OCI-LY7 (cell line): ENCODE measurements at regions not wholly inside any gene's neighbourhood (a gene's known extent, or its start where the extent isn't known, plus 50 kb on each side); places are given as distances from the start of the nearest gene placed in this dataset.

Source experiments
- BruUV-seq: library from RNA; stranded (reverse); fragments of 400-500 nt; replicated peaks from 2 replicates; lab custom pipeline; 2021; lab: Mats Ljungman, UMichigan
- CTCF ChIA-PET: fragments of 300-600 bp; sonication (Branson Sonifier 250); formaldehyde crosslinking; loops from one replicate; lab custom pipeline; 2022; ENCODE audit warnings: antibody characterized with exemption; ENCODE audit not compliant: unreplicated experiment; lab: Charles Lee
- POLR2A ChIA-PET: fragments of 300-600 bp; sonication (Branson Sonifier 250); formaldehyde crosslinking; loops from one replicate; lab custom pipeline; 2022; ENCODE audit warnings: antibody characterized with exemption; lab: Charles Lee
- DNase-seq: peaks from one replicate; pipeline ENCODE4 v3.0.0-alpha.2; 2015; ENCODE audit warnings: low spot score
- H2AFZ ChIP-seq: fragments of 200-600 bp; sonication (generic), shearing (Covaris generic); 2 replicates; pipeline ENCODE4 v1.6.1; 2014; ENCODE audit warnings: mild to moderate bottlenecking, antibody characterized with exemption, low read length, moderate library complexity
- H3K27ac ChIP-seq: fragments of 200-600 bp; sonication (generic); 2 replicates; pipeline ENCODE4 v1.5.1; 2014; ENCODE audit warnings: mixed run types, low read depth, mild to moderate bottlenecking, moderate library complexity, low read length, inconsistent platforms; ENCODE audit not compliant: poor library complexity, severe bottlenecking
- H3K36me3 ChIP-seq: fragments of 200-600 bp; sonication (generic); 2 replicates; pipeline ENCODE4 v1.6.1; 2014; ENCODE audit warnings: mild to moderate bottlenecking, antibody characterized with exemption, low read length, moderate library complexity, mixed read lengths; ENCODE audit not compliant: insufficient read depth
- H3K4me1 ChIP-seq: fragments of 200-600 bp; sonication (generic); 2 replicates; pipeline ENCODE4 v1.5.1; 2014; ENCODE audit warnings: mild to moderate bottlenecking, low read length; ENCODE audit not compliant: insufficient read depth, poor library complexity, severe bottlenecking
- H3K4me2 ChIP-seq: fragments of 200-600 bp; sonication (generic); 2 replicates; pipeline ENCODE4 v1.6.1; 2014; ENCODE audit warnings: mild to moderate bottlenecking, low read length
- H3K4me3 ChIP-seq: fragments of 200-600 bp; sonication (generic); 2 replicates; pipeline ENCODE4 v1.5.1; 2014; ENCODE audit warnings: mild to moderate bottlenecking, low read depth, low read length; ENCODE audit not compliant: poor library complexity, severe bottlenecking
- H3K79me2 ChIP-seq: fragments of 200-600 bp; sonication (generic); 2 replicates; pipeline ENCODE4 v1.6.1; 2016; ENCODE audit warnings: low read depth, mild to moderate bottlenecking, low read length, moderate library complexity, mixed read lengths; ENCODE audit not compliant: insufficient read depth
- H3K9me2 ChIP-seq: fragments of 200-600 bp; sonication (generic); 2 replicates; pipeline ENCODE4 v1.6.1; 2016; ENCODE audit warnings: mild to moderate bottlenecking, low read length, mixed read lengths; ENCODE audit not compliant: insufficient read depth
- H3K9me3 ChIP-seq: fragments of 200-600 bp; sonication (generic); 2 replicates; pipeline ENCODE4 v1.6.1; 2014; ENCODE audit warnings: mild to moderate bottlenecking, mixed run types, low read length, mixed read lengths
- H4K20me1 ChIP-seq: fragments of 200-600 bp; sonication (generic); 2 replicates; pipeline ENCODE4 v1.6.1; 2014; ENCODE audit warnings: mild to moderate bottlenecking, antibody characterized with exemption, low read length, moderate library complexity, mixed read lengths; ENCODE audit not compliant: insufficient read depth
- CTCF ChIP-seq: fragments of 200-600 bp; sonication (generic); conservative IDR thresholded peaks from 2 replicates; pipeline ENCODE4 v1.5.1; 2014; ENCODE audit warnings: mild to moderate bottlenecking, antibody characterized with exemption, low read length, moderate library complexity, mixed read lengths
- EZH2phosphoT487 ChIP-seq: fragments of 200-600 bp; sonication (generic); IDR thresholded peaks from 2 replicates; pipeline ENCODE4 v1.6.1; 2018; ENCODE audit warnings: low read depth, borderline replicate concordance, mild to moderate bottlenecking, mixed run types, antibody characterized with exemption, low read length, moderate library complexity, mixed read lengths
- intact Hi-C: fragments of 100-400 bp; cut with micrococcal nuclease; formaldehyde crosslinking; loops from one replicate; pipeline ENCODE4 v1.10.0; 2022; ENCODE audit not compliant: unreplicated experiment

- BruUV-seq = no TSS peak
- no peak overlapping the region for H3K27ac ChIP-seq
- no peaks in the 10 kb centered on the region for H3K79me2 ChIP-seq
- H3K9me3 ChIP-seq = no peaks in the 10 kb centered on the region
- H3K4me1 ChIP-seq = no peaks in the 10 kb centered on the region
- H3K36me3 ChIP-seq = no peaks in the 10 kb centered on the region
- no peak overlapping the region for H3K4me2 ChIP-seq
- no peak for TF ChIP-seq CTCF
- TF ChIP-seq EZH2phosphoT487 = no peak
- intact Hi-C loops = no loop called here
- CTCF ChIA-PET = no interaction called here
- POLR2A ChIA-PET = interaction anchor here (0.6 kb wide), 1 partner anchor 14 kb away, joined by 7 read pairs; no protein-coding TSS in a partner anchor
- no peaks in the 10 kb centered on the region for H4K20me1 ChIP-seq
- no peak for DNase-seq
- H3K9me2 ChIP-seq = no peaks in the 10 kb centered on the region
- H2AFZ ChIP-seq = no peak overlapping the region
- H3K4me3 ChIP-seq = no peak overlapping the region
Observed at GRCh38 chr1:82606546-82606945, 805.8 kb downstream of the ADGRL2 start.

- no peak for DNase-seq
- H3K4me1 ChIP-seq = no peaks in the 10 kb centered on the region
- no peaks in the 10 kb centered on the region for H3K36me3 ChIP-seq
- H3K4me2 ChIP-seq = no peak overlapping the region
- no peaks in the 10 kb centered on the region for H3K9me3 ChIP-seq
- H2AFZ ChIP-seq = no peak overlapping the region
- intact Hi-C loops = no loop called here
- TF ChIP-seq CTCF (no peak), EZH2phosphoT487 (no peak)
- H4K20me1 ChIP-seq = no peaks in the 10 kb centered on the region
- H3K79me2 ChIP-seq = no peaks in the 10 kb centered on the region
- no peak overlapping the region for H3K27ac ChIP-seq
- BruUV-seq = no TSS peak
- POLR2A ChIA-PET = interaction anchor here (0.7 kb wide), 1 partner anchor 924 kb away, joined by 3 read pairs; no protein-coding TSS in a partner anchor
- CTCF ChIA-PET = no interaction called here
- H3K9me2 ChIP-seq = no peaks in the 10 kb centered on the region
- no peak overlapping the region for H3K4me3 ChIP-seq
Observed at GRCh38 chr1:82604524-82604923, 803.8 kb downstream of the ADGRL2 start.

- no peaks in the 10 kb centered on the region for H3K79me2 ChIP-seq
- no peaks in the 10 kb centered on the region for H4K20me1 ChIP-seq
- POLR2A ChIA-PET = interaction anchor here (0.6 kb wide), 1 partner anchor 44 kb away, joined by 3 read pairs; no protein-coding TSS in a partner anchor
- H3K4me2 ChIP-seq = no peak overlapping the region
- DNase-seq = no peak
- no peaks in the 10 kb centered on the region for H3K36me3 ChIP-seq
- H3K27ac ChIP-seq = no peak overlapping the region
- BruUV-seq = no TSS peak
- no peaks in the 10 kb centered on the region for H3K4me1 ChIP-seq
- TF ChIP-seq EZH2phosphoT487 = no peak
- no peak for TF ChIP-seq CTCF
- CTCF ChIA-PET = no interaction called here
- H3K9me3 ChIP-seq = no peaks in the 10 kb centered on the region
- no peak overlapping the region for H3K4me3 ChIP-seq
- H2AFZ ChIP-seq = no peak overlapping the region
- no peaks in the 10 kb centered on the region for H3K9me2 ChIP-seq
- intact Hi-C loops = no loop called here
Observed at GRCh38 chr1:82600314-82600713, 799.6 kb downstream of the ADGRL2 start.
